ENCODE measurements at regions not wholly inside any gene's neighbourhood (a gene's known extent, or its start where the extent isn't known, plus 50 kb on each side); places are given as distances from the start of the nearest gene placed in this dataset.

- TF ChIP-seq CTCF (conservative IDR thresholded peaks at IDR 0.05; ENCODE audit: low read depth, low read length), result no peak
- no peak for TF ChIP-seq EZH2phosphoT487 (IDR thresholded peaks at IDR 0.05; ENCODE audit: borderline replicate concordance, low read length)
- TF ChIP-seq EZH2 (IDR thresholded peaks at IDR 0.05; ENCODE audit: low read length, unreplicated experiment), result no peak
These were observed 141.9 kb downstream of the SLC4A3 start for GRCh38 chr2:219769090-219769910.
